Thoracic aorta (tissue), 2 donors: ENCODE measurements at regions not wholly inside any gene's neighbourhood (a gene's known extent, or its start where the extent isn't known, plus 50 kb on each side); places are given as distances from the start of the nearest gene placed in this dataset.
A peak's percentile ranks its signal among the peaks of the same experiment; 100 is the strongest.

ENCODE experiments used
- ATAC-seq: fragments of 150-250 bp; one replicate; pipeline ENCODE4 v1.8.0; 2017; ENCODE audit warnings: low read depth; ENCODE audit not compliant: insufficient number of reproducible peaks, low FRiP score
- DNase-seq: peaks from one replicate; pipeline ENCODE4 v3.0.0-alpha.2; 2020; ENCODE audit warnings: low spot score
- H3K27ac ChIP-seq, 2 donors: fragments of 200-600 bp; sonication (generic); 1 replicate in 1 of 2; 2 replicates in 1 of 2; pipeline ENCODE4 v1.5.1; 2016; ENCODE audit warnings: mild to moderate bottlenecking in 2 of 2, moderate library complexity in 2 of 2
- H3K27me3 ChIP-seq: fragments of 200-600 bp; sonication (generic); replicated peaks from 2 replicates; pipeline ENCODE4 v1.6.0; 2016; ENCODE audit warnings: mild to moderate bottlenecking; ENCODE audit not compliant: insufficient read depth
- H3K36me3 ChIP-seq: fragments of 200-600 bp; sonication (generic); one replicate; pipeline ENCODE4 v1.5.1; 2016
- H3K4me1 ChIP-seq, 2 donors: fragments of 200-600 bp; sonication (generic); 1 replicate in 1 of 2; 2 replicates in 1 of 2; pipeline versions ENCODE4 v1.5.1 to v1.6.0; 2016; ENCODE audit warnings: low read depth in 2 of 2, mild to moderate bottlenecking in 1 of 2; ENCODE audit not compliant: control insufficient read depth in 1 of 2
- H3K4me3 ChIP-seq: fragments of 200-600 bp; sonication (generic); 2 replicates; pipeline ENCODE4 v1.5.1; 2016; ENCODE audit warnings: mild to moderate bottlenecking
- H3K9me3 ChIP-seq: fragments of 200-600 bp; sonication (generic); 2 replicates; pipeline ENCODE4 v1.5.1; 2016
- CTCF ChIP-seq: fragments of 200-600 bp; sonication (generic); IDR thresholded peaks from one replicate; pipeline ENCODE4 v1.5.1; 2019; ENCODE audit warnings: antibody characterized with exemption

GRCh38 chr21:41667136-41667535 lies 99.7 kb downstream of the RIPK4 start:
- TF ChIP-seq CTCF, result no peak
- Histone ChIP-seq H3K4me3 (no peak overlapping the region), H3K9me3 (no peaks in the 10 kb centered on the region), H3K27me3 (no peaks in the 10 kb centered on the region), H3K27ac (no peak overlapping the region), H3K36me3 (no peaks in the 10 kb centered on the region), H3K4me1 (peaks cover 5 to 20% of the 10 kb centered on the region in 2 donors)
- no peak for ATAC-seq
- no peak for DNase-seq

DNA sequence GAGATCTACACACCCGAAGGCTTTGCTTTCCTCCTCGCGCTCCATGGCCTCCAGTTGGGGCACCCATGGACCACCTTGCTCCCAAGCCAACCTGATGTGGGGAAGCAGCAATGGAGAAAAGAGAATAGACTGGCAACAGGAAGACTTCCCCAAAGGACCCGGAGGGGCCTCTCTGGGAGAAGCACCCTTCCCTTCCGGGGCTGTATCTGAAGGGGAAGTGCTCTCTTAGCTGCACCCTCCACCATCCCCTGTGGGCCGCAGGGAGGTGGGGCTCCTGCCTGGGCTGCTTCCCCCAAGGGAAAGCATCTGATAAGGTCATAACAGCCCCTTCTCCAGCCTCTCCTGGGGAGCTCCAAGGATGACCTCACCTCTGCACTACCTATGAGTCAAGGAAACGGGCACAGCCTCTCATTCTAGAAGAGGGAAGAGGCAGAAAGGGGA lies 100.2 kb downstream of the RIPK4 start:
- Histone ChIP-seq H3K27me3 (no peaks in the 10 kb centered on the region), H3K4me3 (no peak overlapping the region), H3K27ac (no peak overlapping the region), H3K4me1 (peaks cover 5 to 20% of the 10 kb centered on the region in 2 donors), H3K36me3 (no peaks in the 10 kb centered on the region), H3K9me3 (no peaks in the 10 kb centered on the region)
- DNase-seq (no peak), ATAC-seq (no peak)
- TF ChIP-seq CTCF, result no peak

DNA sequence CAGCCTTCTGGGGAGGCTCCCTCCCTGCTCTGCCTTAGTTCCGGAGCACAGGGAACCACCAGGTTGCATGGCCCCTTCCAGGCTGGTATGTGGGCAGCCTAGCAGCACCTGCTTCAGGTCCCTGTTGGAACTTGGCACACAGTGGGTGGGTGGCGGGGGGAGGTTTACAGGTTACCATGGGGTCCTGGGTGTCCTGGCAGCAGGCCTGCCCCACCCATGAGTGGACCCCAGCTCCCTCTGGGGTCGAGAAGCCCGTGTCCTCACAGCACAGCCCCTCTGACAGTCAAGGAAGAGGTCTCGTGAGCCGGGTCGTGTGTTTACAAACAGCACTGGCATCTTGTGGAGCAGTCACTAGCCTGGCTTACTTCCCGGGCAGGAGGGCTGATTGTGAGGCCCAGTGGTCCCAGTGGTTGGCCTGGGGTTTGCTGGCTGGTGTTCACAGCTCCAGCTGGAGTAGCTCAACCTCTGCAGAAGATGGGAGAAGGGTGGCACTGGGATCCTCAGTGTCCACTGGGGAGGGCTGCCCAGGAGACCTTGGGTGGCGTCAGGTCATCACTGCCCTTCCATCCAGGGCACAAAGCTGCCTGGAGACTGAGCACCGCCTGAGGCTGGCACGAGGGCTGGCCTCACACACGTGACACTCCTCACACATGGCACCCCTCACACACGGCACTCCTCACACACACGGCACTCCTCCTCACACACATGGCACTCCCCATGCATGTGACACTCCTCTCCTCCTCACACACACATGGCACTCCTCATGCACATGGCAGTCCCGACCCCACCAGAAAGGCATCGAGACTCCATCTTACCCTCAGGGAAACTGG lies 100.9 kb downstream of the RIPK4 start:
- Histone ChIP-seq H3K4me3 (no peak overlapping the region), H3K9me3 (no peaks in the 10 kb centered on the region), H3K27me3 (no peaks in the 10 kb centered on the region), H3K4me1 (peaks cover 5 to 21% of the 10 kb centered on the region in 2 donors), H3K36me3 (no peaks in the 10 kb centered on the region), H3K27ac (peak overlapping the region; percentile 47 to 54)
- TF ChIP-seq CTCF, result no peak
- ATAC-seq, result no peak
- no peak for DNase-seq

GRCh38 chr21:41664881-41665765 lies 101.7 kb downstream of the RIPK4 start:
- DNase-seq, result peak; percentile 31
- no peak for TF ChIP-seq CTCF
- Histone ChIP-seq H3K27ac (peak overlapping the region; percentile 47 to 54), H3K9me3 (no peaks in the 10 kb centered on the region), H3K27me3 (no peaks in the 10 kb centered on the region), H3K36me3 (no peaks in the 10 kb centered on the region), H3K4me1 (peaks cover 9 to 29% of the 10 kb centered on the region in 2 donors), H3K4me3 (peak overlapping the region; percentile 16)
- ATAC-seq, result peak; percentile 32
